ENCODE measurements at regions not wholly inside any gene's neighbourhood (a gene's known extent, or its start where the extent isn't known, plus 50 kb on each side); places are given as distances from the start of the nearest gene placed in this dataset.

DNA sequence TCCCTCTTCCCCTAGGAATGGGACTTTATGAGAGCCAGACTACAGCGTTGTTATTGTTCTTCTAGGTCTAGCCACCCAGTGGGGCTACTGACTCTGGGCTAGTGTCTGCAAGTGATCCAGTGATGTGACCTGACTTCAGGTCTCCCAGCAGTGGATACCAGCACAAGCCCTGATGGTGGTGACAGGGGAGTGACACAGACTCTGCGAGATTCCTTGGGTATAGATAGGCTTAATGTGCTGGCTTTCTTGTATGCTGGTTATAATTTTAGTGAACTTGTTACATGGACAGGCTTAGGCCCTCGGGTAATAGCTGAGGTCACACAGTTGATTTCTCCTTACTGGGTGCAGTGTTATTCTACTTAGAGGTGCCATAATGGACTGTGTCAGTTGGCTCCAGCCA, 106.9 kb downstream of the TBC1D30 start:
- no peaks in the 10 kb centered on the region for H3K9me3 ChIP-seq (replicated peaks)
- no peaks in the 10 kb centered on the region for H3K36me3 ChIP-seq
- peaks cover 21% of the 10 kb centered on the region for H3K27me3 ChIP-seq (ENCODE audit: low read depth)
- no peaks in the 10 kb centered on the region for H3K4me1 ChIP-seq
- intact Hi-C loops (cut with micrococcal nuclease): no loop called here
- no peak for DNase-seq
- H3K27ac ChIP-seq (replicated peaks): no peak overlapping the region
- no peak overlapping the region for H3K4me3 ChIP-seq
- TF ChIP-seq, protein P1, sequence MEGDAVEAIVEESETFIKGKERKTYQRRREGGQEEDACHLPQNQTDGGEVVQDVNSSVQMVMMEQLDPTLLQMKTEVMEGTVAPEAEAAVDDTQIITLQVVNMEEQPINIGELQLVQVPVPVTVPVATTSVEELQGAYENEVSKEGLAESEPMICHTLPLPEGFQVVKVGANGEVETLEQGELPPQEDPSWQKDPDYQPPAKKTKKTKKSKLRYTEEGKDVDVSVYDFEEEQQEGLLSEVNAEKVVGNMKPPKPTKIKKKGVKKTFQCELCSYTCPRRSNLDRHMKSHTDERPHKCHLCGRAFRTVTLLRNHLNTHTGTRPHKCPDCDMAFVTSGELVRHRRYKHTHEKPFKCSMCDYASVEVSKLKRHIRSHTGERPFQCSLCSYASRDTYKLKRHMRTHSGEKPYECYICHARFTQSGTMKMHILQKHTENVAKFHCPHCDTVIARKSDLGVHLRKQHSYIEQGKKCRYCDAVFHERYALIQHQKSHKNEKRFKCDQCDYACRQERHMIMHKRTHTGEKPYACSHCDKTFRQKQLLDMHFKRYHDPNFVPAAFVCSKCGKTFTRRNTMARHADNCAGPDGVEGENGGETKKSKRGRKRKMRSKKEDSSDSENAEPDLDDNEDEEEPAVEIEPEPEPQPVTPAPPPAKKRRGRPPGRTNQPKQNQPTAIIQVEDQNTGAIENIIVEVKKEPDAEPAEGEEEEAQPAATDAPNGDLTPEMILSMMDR (IDR thresholded peaks at IDR 0.05; ENCODE audit: borderline replicate concordance): no peak

DNA sequence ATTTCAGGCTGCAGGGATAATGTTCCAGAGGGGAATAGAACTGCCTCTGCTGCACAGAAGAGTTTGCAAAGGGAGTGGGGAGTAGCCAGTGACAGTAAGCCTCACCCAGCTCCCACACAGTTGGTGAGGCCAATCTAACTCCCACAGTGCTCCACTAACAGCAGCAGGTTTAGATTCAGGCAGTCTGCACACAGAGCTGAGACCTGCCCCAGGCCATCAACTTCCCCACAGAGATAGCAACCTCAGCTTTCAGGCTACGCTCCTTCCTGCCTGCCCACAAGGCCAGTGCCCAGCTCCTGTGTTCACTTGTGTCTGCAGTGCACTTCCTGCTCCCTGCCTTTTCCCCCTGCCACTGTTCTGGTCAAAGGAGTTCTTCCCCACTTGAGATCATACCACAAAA, 107.5 kb downstream of the TBC1D30 start:
- Histone ChIP-seq H3K4me1 (no peaks in the 10 kb centered on the region), H3K36me3 (no peaks in the 10 kb centered on the region), H3K9me3 (replicated peaks) (no peaks in the 10 kb centered on the region), H3K27me3 (ENCODE audit: low read depth) (peaks cover 21% of the 10 kb centered on the region), H3K27ac (replicated peaks) (no peak overlapping the region), H3K4me3 (no peak overlapping the region)
- intact Hi-C loops (cut with micrococcal nuclease): no loop called here
- DNase-seq: no peak
- TF ChIP-seq, protein P1 (IDR thresholded peaks at IDR 0.05; ENCODE audit: borderline replicate concordance): no peak

DNA sequence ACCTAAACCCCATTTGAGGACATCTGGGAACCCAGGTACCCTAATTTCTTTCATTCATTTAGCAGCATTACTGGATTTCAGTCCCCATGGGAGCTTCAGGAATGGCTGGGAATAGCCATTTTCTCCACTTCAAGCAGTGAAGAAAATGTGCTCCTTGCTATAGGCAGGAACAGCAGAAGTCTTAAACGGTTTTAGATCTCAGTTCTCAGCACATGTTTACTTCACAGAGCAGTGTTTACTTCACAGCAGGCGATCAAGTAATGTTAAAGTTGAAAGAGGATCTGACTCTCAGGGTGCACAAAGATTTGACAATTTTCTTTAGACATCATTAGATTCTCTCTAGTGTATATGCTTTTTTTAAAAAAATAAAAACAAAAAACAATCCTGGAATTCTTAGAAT, 109.3 kb downstream of the TBC1D30 start:
- Histone ChIP-seq H3K4me1 (no peaks in the 10 kb centered on the region), H3K27ac (replicated peaks) (no peak overlapping the region), H3K9me3 (replicated peaks) (no peaks in the 10 kb centered on the region), H3K36me3 (no peaks in the 10 kb centered on the region), H3K27me3 (ENCODE audit: low read depth) (peaks cover 21% of the 10 kb centered on the region), H3K4me3 (no peak overlapping the region)
- intact Hi-C loops (cut with micrococcal nuclease): no loop called here
- DNase-seq: no peak
- TF ChIP-seq, protein P1 (IDR thresholded peaks at IDR 0.05; ENCODE audit: borderline replicate concordance): no peak

DNA sequence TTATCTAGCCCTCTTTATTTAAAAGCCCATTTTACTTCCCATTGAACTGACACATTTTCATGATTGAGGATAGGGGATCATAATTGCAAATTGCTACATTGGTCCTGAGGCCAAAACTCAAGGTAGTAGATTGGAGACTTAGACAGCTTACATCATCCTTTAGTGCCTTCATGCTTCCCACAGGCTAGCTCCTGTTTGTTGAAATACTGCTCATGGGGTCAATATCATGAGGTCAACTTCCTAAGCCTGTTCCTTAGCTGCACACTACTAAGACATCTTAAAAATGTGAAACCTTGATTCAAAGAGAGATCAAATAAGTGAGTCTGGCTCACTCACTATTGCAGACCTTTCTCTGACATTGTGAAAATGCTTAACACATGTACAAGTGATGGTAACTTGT, 113.0 kb downstream of the TBC1D30 start:
- intact Hi-C loops (cut with micrococcal nuclease): no loop called here
- TF ChIP-seq, protein P1 (IDR thresholded peaks at IDR 0.05; ENCODE audit: borderline replicate concordance): no peak
- H3K27ac ChIP-seq (replicated peaks): no peak overlapping the region
- H3K4me3 ChIP-seq: no peak overlapping the region
- H3K36me3 ChIP-seq: no peaks in the 10 kb centered on the region
- H3K4me1 ChIP-seq: no peaks in the 10 kb centered on the region
- no peak for DNase-seq
- H3K27me3 ChIP-seq (ENCODE audit: low read depth): peaks cover 5% of the 10 kb centered on the region
- H3K9me3 ChIP-seq (replicated peaks): peaks cover 5% of the 10 kb centered on the region

DNA sequence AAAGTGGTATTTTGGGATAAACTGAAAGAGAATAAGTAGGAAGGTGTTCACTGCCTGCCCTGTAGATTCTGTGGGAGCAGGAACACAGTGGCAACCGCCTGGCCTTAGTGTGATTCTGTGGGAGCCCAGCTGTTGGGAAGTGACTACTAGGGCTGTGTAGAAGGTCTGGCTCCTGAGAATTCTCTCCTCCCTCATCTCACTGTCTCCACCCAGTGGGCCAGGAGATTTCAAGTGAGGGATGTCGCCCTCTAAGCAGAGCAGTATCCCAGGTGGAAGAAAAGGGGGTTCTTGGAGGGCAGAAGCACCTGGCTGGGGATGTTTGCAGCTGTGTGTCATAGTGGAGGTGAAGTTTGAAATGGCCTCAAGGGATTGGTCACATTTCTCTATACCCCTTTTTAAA, 113.7 kb downstream of the TBC1D30 start:
- no peak overlapping the region for H3K27ac ChIP-seq (replicated peaks)
- H3K4me1 ChIP-seq: no peaks in the 10 kb centered on the region
- no peak for DNase-seq
- no peaks in the 10 kb centered on the region for H3K36me3 ChIP-seq
- intact Hi-C loops (cut with micrococcal nuclease): no loop called here
- H3K27me3 ChIP-seq (ENCODE audit: low read depth): peaks cover 5% of the 10 kb centered on the region
- peaks cover 5% of the 10 kb centered on the region for H3K9me3 ChIP-seq (replicated peaks)
- H3K4me3 ChIP-seq: no peak overlapping the region
- TF ChIP-seq, protein P1 (IDR thresholded peaks at IDR 0.05; ENCODE audit: borderline replicate concordance): no peak

DNA sequence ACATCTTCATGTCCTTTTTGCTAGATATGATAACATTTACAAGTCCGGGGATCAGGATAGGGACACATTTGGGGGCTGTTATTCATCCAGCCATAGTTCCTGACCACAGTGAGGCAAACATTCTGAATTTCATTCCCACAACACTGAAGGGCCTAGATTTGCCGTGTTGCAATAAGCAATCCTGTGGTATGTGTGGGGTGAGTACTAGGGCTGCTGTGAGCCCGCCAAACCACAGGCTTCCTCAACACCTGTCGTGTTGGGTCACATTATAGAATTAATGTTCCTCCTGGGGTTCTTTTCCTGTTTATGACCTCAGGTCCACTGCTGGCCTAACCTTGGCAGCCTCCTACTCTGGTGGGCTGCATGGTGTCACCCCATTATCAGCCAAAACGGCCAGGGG, 119.2 kb downstream of the TBC1D30 start:
- TF ChIP-seq, protein P1 (IDR thresholded peaks at IDR 0.05; ENCODE audit: borderline replicate concordance): no peak
- Histone ChIP-seq H3K36me3 (no peaks in the 10 kb centered on the region), H3K27me3 (ENCODE audit: low read depth) (no peaks in the 10 kb centered on the region), H3K4me3 (no peak overlapping the region), H3K9me3 (replicated peaks) (peaks cover 5% of the 10 kb centered on the region), H3K27ac (replicated peaks) (no peak overlapping the region), H3K4me1 (peaks cover 20% of the 10 kb centered on the region)
- intact Hi-C loops (cut with micrococcal nuclease): no loop called here
- DNase-seq: no peak
